PC-3 (cell line): ENCODE measurements at regions not wholly inside any gene's neighbourhood (a gene's known extent, or its start where the extent isn't known, plus 50 kb on each side); places are given as distances from the start of the nearest gene placed in this dataset.

Source experiments
- CTCF ChIP-seq: fragments of 300-600 bp; sonication (generic); conservative IDR thresholded peaks from 2 replicates; pipeline ENCODE4 v1.5.1; 2017; ENCODE audit warnings: antibody characterized with exemption, low read depth, mild to moderate bottlenecking, low read length
- EZH2 ChIP-seq: fragments of 300-600 bp; sonication (generic); IDR thresholded peaks from one replicate; pipeline ENCODE4 v1.6.1; 2017; ENCODE audit warnings: antibody characterized with exemption, mild to moderate bottlenecking, low read length; ENCODE audit not compliant: unreplicated experiment

GRCh38 chr10:85187047-85187446 is 858.7 kb downstream of the CCSER2 start:
- no peak for TF ChIP-seq CTCF
- TF ChIP-seq EZH2, result no peak
